Spinal cord (tissue), 9 donors: ENCODE measurements at regions not wholly inside any gene's neighbourhood (a gene's known extent, or its start where the extent isn't known, plus 50 kb on each side); places are given as distances from the start of the nearest gene placed in this dataset.
"Not testable (repeated sequence)": the region's sequence is repeated elsewhere in the genome, so short reads cannot be mapped to it uniquely, and the experiment has no call there.

Source experiments
- DNase-seq, 6 donors: peaks; one replicate each; pipeline versions ENCODE4 v3.0.0 to v3.0.0-alpha.2; 2013 to 2015; ENCODE audit warnings: low spot score in 6 of 6, low read depth in 4 of 6
- H3K27ac ChIP-seq: one replicate; pipeline ENCODE4 v1.5.1; 2013; ENCODE audit warnings: low read depth, low read length, control low read depth
- H3K27me3 ChIP-seq: one replicate; pipeline ENCODE4 v1.6.1; 2013; ENCODE audit warnings: low read length; ENCODE audit not compliant: control insufficient read depth, insufficient read depth
- H3K36me3 ChIP-seq: one replicate; pipeline ENCODE4 v1.6.1; 2013; ENCODE audit warnings: low read length; ENCODE audit not compliant: control insufficient read depth, insufficient read depth
- H3K4me1 ChIP-seq: one replicate; pipeline ENCODE4 v1.6.1; 2013; ENCODE audit warnings: low read length; ENCODE audit not compliant: control insufficient read depth, insufficient read depth
- H3K4me3 ChIP-seq: one replicate; pipeline ENCODE4 v1.5.1; 2013; ENCODE audit warnings: low read depth, low read length, control low read depth
- H3K9me3 ChIP-seq: one replicate; pipeline ENCODE4 v1.6.1; 2013; ENCODE audit warnings: low read length; ENCODE audit not compliant: control insufficient read depth, insufficient read depth
- WGBS: methylation state at CpG from one replicate; pipeline ENCODE4 v1.1.5; 2013; ENCODE audit warnings: missing lambda C conversion rate; ENCODE audit not compliant: insufficient coverage; 5-methylcytosine and 5-hydroxymethylcytosine counted together
- donor health status: healthy.

GRCh38 chr11:89545691-89546090 is 54.5 kb upstream of the NOX4 start:
- H3K27ac ChIP-seq: no peak overlapping the region
- no peaks in the 10 kb centered on the region for H3K36me3 ChIP-seq
- DNase-seq: no peak
- no peaks in the 10 kb centered on the region for H3K4me1 ChIP-seq
- H3K4me3 ChIP-seq: no peak overlapping the region
- 90% methylated on average over 2 of the region's 3 CpGs for WGBS
- H3K9me3 ChIP-seq: no peaks in the 10 kb centered on the region
- H3K27me3 ChIP-seq: no peaks in the 10 kb centered on the region

GRCh38 chr11:89555781-89556180 is 64.6 kb upstream of the NOX4 start:
- not testable (repeated sequence) for H3K4me3 ChIP-seq, H3K27me3 ChIP-seq, H3K27ac ChIP-seq, DNase-seq, H3K9me3 ChIP-seq, H3K36me3 ChIP-seq, H3K4me1 ChIP-seq
- WGBS: no CpG with 5 or more reads among the region's 1 CpG

- 8% methylated on average over 2 of the region's 3 CpGs for WGBS
- H3K4me1 ChIP-seq, H3K27ac ChIP-seq, H3K36me3 ChIP-seq, H3K4me3 ChIP-seq, H3K9me3 ChIP-seq, H3K27me3 ChIP-seq: not testable (repeated sequence)
- peak in 5 of 6 donors; percentile 10 to 90 (median 15) for DNase-seq
Measured at GRCh38 chr11:89556731-89557707, 65.8 kb upstream of the NOX4 start.

- not testable (repeated sequence) for H3K4me1 ChIP-seq, H3K27ac ChIP-seq, H3K9me3 ChIP-seq, H3K36me3 ChIP-seq, DNase-seq, H3K27me3 ChIP-seq, H3K4me3 ChIP-seq
- WGBS: no CpG with 5 or more reads among the region's 3 CpGs
Measured at GRCh38 chr11:89560598-89560997, 69.4 kb upstream of the NOX4 start.

GRCh38 chr11:89562731-89563130 is 71.6 kb upstream of the NOX4 start:
- no CpG with 5 or more reads among the region's 2 CpGs for WGBS
- H3K4me3 ChIP-seq, DNase-seq, H3K27me3 ChIP-seq, H3K9me3 ChIP-seq, H3K36me3 ChIP-seq, H3K4me1 ChIP-seq, H3K27ac ChIP-seq: not testable (repeated sequence)

- H3K9me3 ChIP-seq: no peaks in the 10 kb centered on the region
- H3K4me3 ChIP-seq: no peak overlapping the region
- DNase-seq: no peak
- no peaks in the 10 kb centered on the region for H3K36me3 ChIP-seq
- no peaks in the 10 kb centered on the region for H3K27me3 ChIP-seq
- H3K27ac ChIP-seq: no peak overlapping the region
- WGBS: 93% methylated on average over 4 of the region's 4 CpGs
- no peaks in the 10 kb centered on the region for H3K4me1 ChIP-seq
Measured at GRCh38 chr11:89566972-89567371, 75.8 kb upstream of the NOX4 start.

- not testable (repeated sequence) for DNase-seq, H3K27me3 ChIP-seq, H3K36me3 ChIP-seq, H3K4me3 ChIP-seq, H3K9me3 ChIP-seq, H3K4me1 ChIP-seq, H3K27ac ChIP-seq
- 83% methylated on average over 2 of the region's 5 CpGs for WGBS
Measured at GRCh38 chr11:89569387-89569786, 78.2 kb upstream of the NOX4 start.

GRCh38 chr11:89571706-89572105 is 80.5 kb upstream of the NOX4 start:
- not testable (repeated sequence) for H3K36me3 ChIP-seq, H3K27ac ChIP-seq, H3K4me1 ChIP-seq, H3K27me3 ChIP-seq, H3K4me3 ChIP-seq, DNase-seq, H3K9me3 ChIP-seq
- 100% methylated on average over 1 of the region's 2 CpGs for WGBS

- DNase-seq, H3K27me3 ChIP-seq, H3K9me3 ChIP-seq, H3K27ac ChIP-seq, H3K36me3 ChIP-seq, H3K4me3 ChIP-seq, H3K4me1 ChIP-seq: not testable (repeated sequence)
Measured at GRCh38 chr11:89575846-89576245, 84.7 kb upstream of the NOX4 start.

- H3K4me3 ChIP-seq, DNase-seq, H3K36me3 ChIP-seq, H3K27me3 ChIP-seq, H3K27ac ChIP-seq, H3K4me1 ChIP-seq, H3K9me3 ChIP-seq: not testable (repeated sequence)
- WGBS: no CpG with 5 or more reads among the region's 1 CpG
Measured at GRCh38 chr11:89577428-89577827, 86.3 kb upstream of the NOX4 start.
